ENCODE measurements at regions not wholly inside any gene's neighbourhood (a gene's known extent, or its start where the extent isn't known, plus 50 kb on each side); places are given as distances from the start of the nearest gene placed in this dataset.

GRCh38 chr7:142425281-142425680 is 167.4 kb upstream of the PRSS58 start:
- Histone ChIP-seq H3K9ac (ENCODE audit: insufficient read depth, low read depth, low read length) (no peak overlapping the region), H3K79me2 (ENCODE audit: insufficient read depth, low read length) (no peaks in the 10 kb centered on the region), H3K4me2 (ENCODE audit: low read depth, low read length) (no peak overlapping the region), H3K36me3 (replicated peaks in 1 of 2; ENCODE audit: control insufficient read depth in 1 of 2, insufficient read depth in 2 of 2, low read length in 2 of 2) (no peaks in the 10 kb centered on the region), H3K9me3 (ENCODE audit: low read length) (no peaks in the 10 kb centered on the region), H4K20me1 (ENCODE audit: insufficient read depth, low read length) (no peaks in the 10 kb centered on the region), H3K4me3 (replicated peaks in 1 of 3; ENCODE audit: insufficient read depth in 1 of 3, low read depth in 2 of 3, low read length in 3 of 3) (no peak overlapping the region), H3K27me3 (ENCODE audit: control insufficient read depth in 1 of 2, insufficient read depth in 2 of 2, low read length in 2 of 2) (0 out of 5 replicates have a peak, but pooled peaks cover 0 to 5% of the 10 kb centered on the region in 2 experiments), H3K4me1 (ENCODE audit: insufficient read depth, low read length) (no peaks in the 10 kb centered on the region), H3K27ac (ENCODE audit: extremely low read length, insufficient read depth, low read length) (no peak overlapping the region), H2AFZ (ENCODE audit: low read length) (no peak overlapping the region)
- in situ Hi-C loops (cut with HindIII; ENCODE audit: extremely low pct_ligation_motif_present, low pct_unique_long_range_greater_than_20kb): no loop called here
- FAIRE-seq (no peak), DNase-seq (ENCODE audit: low spot score) (no peak), ATAC-seq (no peak)
- 29% methylated on average over 1 of the region's 8 CpGs for WGBS (ENCODE audit: low lambda C conversion rate)
- TF ChIP-seq EP300 (IDR thresholded peaks at IDR 0.05; ENCODE audit: low read depth in 2 of 2, low read length in 2 of 2) (no peak), EP300 (CRISPR knock-in tag; IDR thresholded peaks at IDR 0.05; ENCODE audit: borderline replicate concordance) (no peak), FOXO4 (CRISPR knock-in tag; conservative IDR thresholded peaks at IDR 0.05) (no peak), E2F1 (CRISPR knock-in tag; IDR thresholded peaks at IDR 0.05) (no peak)
- POLR2A ChIA-PET: no interaction called here
- intact Hi-C loops (cut with micrococcal nuclease; ENCODE audit: unreplicated experiment): no loop called here
- no TSS peak for BruUV-seq (replicated peaks)
- CTCF ChIA-PET (ENCODE audit: low intra/inter-chr PET ratio, low total read pairs): no interaction called here

- H3K9me3 ChIP-seq (ENCODE audit: low read length): no peaks in the 10 kb centered on the region
- no peak for ATAC-seq
- TF ChIP-seq NFE2 (CRISPR knock-in tag; IDR thresholded peaks at IDR 0.05) (no peak), MAX (IDR thresholded peaks at IDR 0.05) (no peak)
- POLR2A ChIA-PET: no interaction called here
- intact Hi-C loops (cut with micrococcal nuclease; ENCODE audit: unreplicated experiment) (no loop called here), in situ Hi-C loops (cut with HindIII; ENCODE audit: extremely low pct_ligation_motif_present, low pct_unique_long_range_greater_than_20kb) (no loop called here)
- CTCF ChIA-PET (ENCODE audit: low intra/inter-chr PET ratio, low total read pairs): no interaction called here
- H3K4me1 ChIP-seq (ENCODE audit: insufficient read depth, low read length): no peaks in the 10 kb centered on the region
- no peak overlapping the region for H3K27ac ChIP-seq (ENCODE audit: extremely low read length, insufficient read depth, low read length)
- H4K20me1 ChIP-seq (ENCODE audit: insufficient read depth, low read length): no peaks in the 10 kb centered on the region
- FAIRE-seq: no peak
- 2% methylated on average over 2 of the region's 4 CpGs for WGBS (ENCODE audit: low lambda C conversion rate)
- no peaks in the 10 kb centered on the region for H3K36me3 ChIP-seq (replicated peaks in 1 of 2; ENCODE audit: control insufficient read depth in 1 of 2, insufficient read depth in 2 of 2, low read length in 2 of 2)
- no peaks in the 10 kb centered on the region for H3K79me2 ChIP-seq (ENCODE audit: insufficient read depth, low read length)
- DNase-seq (ENCODE audit: low spot score): no peak
- no peak overlapping the region for H3K4me2 ChIP-seq (ENCODE audit: low read depth, low read length)
- H3K4me3 ChIP-seq (replicated peaks in 1 of 3; ENCODE audit: insufficient read depth in 1 of 3, low read depth in 2 of 3, low read length in 3 of 3): no peak overlapping the region
- no peak overlapping the region for H3K9ac ChIP-seq (ENCODE audit: insufficient read depth, low read depth, low read length)
- no TSS peak for BruUV-seq (replicated peaks)
- H2AFZ ChIP-seq (ENCODE audit: low read length): no peak overlapping the region
- 0 out of 5 replicates have a peak, but pooled peaks cover 0 to 5% of the 10 kb centered on the region in 2 experiments for H3K27me3 ChIP-seq (ENCODE audit: control insufficient read depth in 1 of 2, insufficient read depth in 2 of 2, low read length in 2 of 2)
Observed at GRCh38 chr7:142422621-142423020, 164.8 kb upstream of the PRSS58 start.
